K562 (cell line): ENCODE measurements at regions not wholly inside any gene's neighbourhood (a gene's known extent, or its start where the extent isn't known, plus 50 kb on each side); places are given as distances from the start of the nearest gene placed in this dataset.

Experiments used
- DNMT1 ChIP-seq: fragments of 450-650 bp; IDR thresholded peaks from 2 replicates; pipeline ENCODE4 v1.6.1; 2016; ENCODE audit warnings: antibody characterized with exemption, mild to moderate bottlenecking
- GTF2F1 ChIP-seq: IDR thresholded peaks from 2 replicates; pipeline ENCODE4 v1.6.1; 2011; ENCODE audit warnings: low read depth, low read length, improper control_type of control experiment
- HDGF ChIP-seq: fragments of 450-650 bp; IDR thresholded peaks from 2 replicates; pipeline ENCODE4 v1.6.1; 2016
- IFI16 ChIP-seq: fragments of 250-450 bp; sonication (Bioruptor Pico); IDR thresholded peaks from 2 replicates; pipeline ENCODE4 v2.1.2; 2022; ENCODE audit warnings: mild to moderate bottlenecking, inconsistent platforms
- IRF2 ChIP-seq: sonication (generic); formaldehyde crosslinking; IDR thresholded peaks from 2 replicates; pipeline ENCODE4 v1.8.1; 2022; ENCODE audit warnings: mild to moderate bottlenecking, missing genetic modification reagents
- MXI1 ChIP-seq: IDR thresholded peaks from 2 replicates; pipeline ENCODE4 v1.6.1; 2011; ENCODE audit warnings: low read depth, mild to moderate bottlenecking, improper control_type of control experiment, low read length
- RAD21 ChIP-seq, 2 experiments: fragments of 250-450 bp in 1 of 2; fragments of 450-650 bp in 1 of 2; sonication (Bioruptor Pico) in 1 of 2; formaldehyde crosslinking in 1 of 2; IDR thresholded peaks in 1 of 2; conservative IDR thresholded peaks in 1 of 2; 2 replicates each; pipeline versions ENCODE4 v1.4.0 to v1.8.0; 2020 to 2022; ENCODE audit warnings: mild to moderate bottlenecking in 2 of 2, moderate library complexity in 1 of 2
- RB1 ChIP-seq: fragments of 450-650 bp; IDR thresholded peaks from 2 replicates; pipeline ENCODE4 v1.6.1; 2017; ENCODE audit warnings: low read depth, mild to moderate bottlenecking
- TCF7L2 ChIP-seq: fragments of 150-350 bp; IDR thresholded peaks from 2 replicates; pipeline ENCODE4 v1.6.1; 2016; ENCODE audit warnings: low read depth, mild to moderate bottlenecking, low read length, moderate library complexity
- TEAD4 ChIP-seq, 2 experiments: sonication (generic) in 1 of 2; formaldehyde crosslinking in 1 of 2; IDR thresholded peaks; 2 replicates each; pipeline versions ENCODE4 v1.6.1 to v1.8.0; 2012 to 2022; ENCODE audit warnings: borderline replicate concordance in 1 of 2, inconsistent platforms in 1 of 2, low read length in 1 of 2, mild to moderate bottlenecking in 1 of 2, missing genetic modification reagents in 1 of 2
- TFAM ChIP-seq: fragments of 250-450 bp; sonication (Bioruptor Pico); conservative IDR thresholded peaks from 2 replicates; pipeline ENCODE4 v1.5.0; 2021; ENCODE audit warnings: mild to moderate bottlenecking, moderate library complexity
- XRCC3 ChIP-seq: fragments of 450-650 bp; IDR thresholded peaks from 2 replicates; pipeline ENCODE4 v1.6.1; 2017; ENCODE audit warnings: mild to moderate bottlenecking, moderate library complexity
- ZNF23 ChIP-seq: fragments of 250-450 bp; sonication (Bioruptor Pico); IDR thresholded peaks from 2 replicates; pipeline ENCODE4 v1.4.0; 2020; ENCODE audit warnings: mild to moderate bottlenecking
- ZNF589 ChIP-seq: fragments of 200-800 bp; sonication (Bioruptor generic); IDR thresholded peaks from 2 replicates; pipeline ENCODE4 v1.6.1; 2016; ENCODE audit warnings: low read depth, missing genetic modification characterization, missing compliant biosample characterization
- ZNF699 ChIP-seq: fragments of 250-450 bp; sonication (Bioruptor Pico); IDR thresholded peaks from 2 replicates; pipeline ENCODE4 v1.8.0; 2021; ENCODE audit warnings: mild to moderate bottlenecking, moderate library complexity; ENCODE audit not compliant: insufficient replicate concordance
- ZNF780A ChIP-seq: fragments of 250-450 bp; sonication (Bioruptor Pico); IDR thresholded peaks from 2 replicates; pipeline ENCODE4 v1.5.0; 2021; ENCODE audit warnings: mild to moderate bottlenecking
- TF ChIP-seq, protein P1 (sequence below): fragments of 250-450 bp; sonication (Bioruptor Pico); IDR thresholded peaks from 2 replicates; pipeline ENCODE4 v1.4.0; 2020; ENCODE audit warnings: mild to moderate bottlenecking
- TF ChIP-seq, protein P2 (sequence below): fragments of 250-450 bp; sonication (Bioruptor Pico); IDR thresholded peaks from 2 replicates; pipeline ENCODE4 v1.5.0; 2020; ENCODE audit warnings: mild to moderate bottlenecking
- TF ChIP-seq, protein P3 (sequence below): fragments of 250-450 bp; sonication (Bioruptor Pico); IDR thresholded peaks from 2 replicates; pipeline ENCODE4 v1.4.0; 2020

DNA sequence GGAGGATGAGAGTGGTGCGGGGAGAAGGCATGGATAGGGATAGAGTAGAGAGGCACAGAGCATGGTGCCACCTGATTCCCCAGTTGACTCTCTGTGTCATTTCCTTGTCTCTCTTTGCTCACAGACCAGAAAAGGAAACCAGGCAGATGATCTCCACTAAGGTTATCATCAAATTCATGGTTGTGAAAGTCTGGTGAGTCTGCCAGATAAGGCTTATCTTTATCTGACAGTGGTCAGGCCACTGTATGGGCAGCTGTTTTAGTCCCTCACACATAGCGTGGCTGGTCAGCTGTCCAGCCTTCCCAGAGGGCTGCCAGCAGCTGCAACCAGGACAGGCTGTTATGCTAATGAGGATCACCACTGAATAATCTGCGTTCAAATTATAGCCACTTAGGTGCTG lies 99.0 kb downstream of the ADRA2A start (continued):
- TF ChIP-seq, protein P1, sequence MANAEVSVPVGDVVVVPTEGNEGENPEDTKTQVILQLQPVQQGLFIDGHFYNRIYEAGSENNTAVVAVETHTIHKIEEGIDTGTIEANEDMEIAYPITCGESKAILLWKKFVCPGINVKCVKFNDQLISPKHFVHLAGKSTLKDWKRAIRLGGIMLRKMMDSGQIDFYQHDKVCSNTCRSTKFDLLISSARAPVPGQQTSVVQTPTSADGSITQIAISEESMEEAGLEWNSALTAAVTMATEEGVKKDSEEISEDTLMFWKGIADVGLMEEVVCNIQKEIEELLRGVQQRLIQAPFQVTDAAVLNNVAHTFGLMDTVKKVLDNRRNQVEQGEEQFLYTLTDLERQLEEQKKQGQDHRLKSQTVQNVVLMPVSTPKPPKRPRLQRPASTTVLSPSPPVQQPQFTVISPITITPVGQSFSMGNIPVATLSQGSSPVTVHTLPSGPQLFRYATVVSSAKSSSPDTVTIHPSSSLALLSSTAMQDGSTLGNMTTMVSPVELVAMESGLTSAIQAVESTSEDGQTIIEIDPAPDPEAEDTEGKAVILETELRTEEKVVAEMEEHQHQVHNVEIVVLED, result no peak
- TF ChIP-seq, protein P2, sequence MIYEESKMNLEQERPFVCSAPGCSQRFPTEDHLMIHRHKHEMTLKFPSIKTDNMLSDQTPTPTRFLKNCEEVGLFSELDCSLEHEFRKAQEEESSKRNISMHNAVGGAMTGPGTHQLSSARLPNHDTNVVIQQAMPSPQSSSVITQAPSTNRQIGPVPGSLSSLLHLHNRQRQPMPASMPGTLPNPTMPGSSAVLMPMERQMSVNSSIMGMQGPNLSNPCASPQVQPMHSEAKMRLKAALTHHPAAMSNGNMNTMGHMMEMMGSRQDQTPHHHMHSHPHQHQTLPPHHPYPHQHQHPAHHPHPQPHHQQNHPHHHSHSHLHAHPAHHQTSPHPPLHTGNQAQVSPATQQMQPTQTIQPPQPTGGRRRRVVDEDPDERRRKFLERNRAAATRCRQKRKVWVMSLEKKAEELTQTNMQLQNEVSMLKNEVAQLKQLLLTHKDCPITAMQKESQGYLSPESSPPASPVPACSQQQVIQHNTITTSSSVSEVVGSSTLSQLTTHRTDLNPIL (CRISPR knock-in tag), result no peak
- no peak for TF ChIP-seq ZNF23 (CRISPR knock-in tag)
- no peak for TF ChIP-seq ZNF780A
- 0 out of 4 replicates have a peak, but pooled peaks of 1 of the 2 experiments have one; percentile 8 for TF ChIP-seq RAD21 (CRISPR knock-in tag; conservative IDR thresholded peaks at IDR 0.05 in 1 of 2, IDR thresholded peaks at IDR 0.05 in 1 of 2)
- TF ChIP-seq GTF2F1, result no peak
- no peak for TF ChIP-seq HDGF
- TF ChIP-seq, protein P3, sequence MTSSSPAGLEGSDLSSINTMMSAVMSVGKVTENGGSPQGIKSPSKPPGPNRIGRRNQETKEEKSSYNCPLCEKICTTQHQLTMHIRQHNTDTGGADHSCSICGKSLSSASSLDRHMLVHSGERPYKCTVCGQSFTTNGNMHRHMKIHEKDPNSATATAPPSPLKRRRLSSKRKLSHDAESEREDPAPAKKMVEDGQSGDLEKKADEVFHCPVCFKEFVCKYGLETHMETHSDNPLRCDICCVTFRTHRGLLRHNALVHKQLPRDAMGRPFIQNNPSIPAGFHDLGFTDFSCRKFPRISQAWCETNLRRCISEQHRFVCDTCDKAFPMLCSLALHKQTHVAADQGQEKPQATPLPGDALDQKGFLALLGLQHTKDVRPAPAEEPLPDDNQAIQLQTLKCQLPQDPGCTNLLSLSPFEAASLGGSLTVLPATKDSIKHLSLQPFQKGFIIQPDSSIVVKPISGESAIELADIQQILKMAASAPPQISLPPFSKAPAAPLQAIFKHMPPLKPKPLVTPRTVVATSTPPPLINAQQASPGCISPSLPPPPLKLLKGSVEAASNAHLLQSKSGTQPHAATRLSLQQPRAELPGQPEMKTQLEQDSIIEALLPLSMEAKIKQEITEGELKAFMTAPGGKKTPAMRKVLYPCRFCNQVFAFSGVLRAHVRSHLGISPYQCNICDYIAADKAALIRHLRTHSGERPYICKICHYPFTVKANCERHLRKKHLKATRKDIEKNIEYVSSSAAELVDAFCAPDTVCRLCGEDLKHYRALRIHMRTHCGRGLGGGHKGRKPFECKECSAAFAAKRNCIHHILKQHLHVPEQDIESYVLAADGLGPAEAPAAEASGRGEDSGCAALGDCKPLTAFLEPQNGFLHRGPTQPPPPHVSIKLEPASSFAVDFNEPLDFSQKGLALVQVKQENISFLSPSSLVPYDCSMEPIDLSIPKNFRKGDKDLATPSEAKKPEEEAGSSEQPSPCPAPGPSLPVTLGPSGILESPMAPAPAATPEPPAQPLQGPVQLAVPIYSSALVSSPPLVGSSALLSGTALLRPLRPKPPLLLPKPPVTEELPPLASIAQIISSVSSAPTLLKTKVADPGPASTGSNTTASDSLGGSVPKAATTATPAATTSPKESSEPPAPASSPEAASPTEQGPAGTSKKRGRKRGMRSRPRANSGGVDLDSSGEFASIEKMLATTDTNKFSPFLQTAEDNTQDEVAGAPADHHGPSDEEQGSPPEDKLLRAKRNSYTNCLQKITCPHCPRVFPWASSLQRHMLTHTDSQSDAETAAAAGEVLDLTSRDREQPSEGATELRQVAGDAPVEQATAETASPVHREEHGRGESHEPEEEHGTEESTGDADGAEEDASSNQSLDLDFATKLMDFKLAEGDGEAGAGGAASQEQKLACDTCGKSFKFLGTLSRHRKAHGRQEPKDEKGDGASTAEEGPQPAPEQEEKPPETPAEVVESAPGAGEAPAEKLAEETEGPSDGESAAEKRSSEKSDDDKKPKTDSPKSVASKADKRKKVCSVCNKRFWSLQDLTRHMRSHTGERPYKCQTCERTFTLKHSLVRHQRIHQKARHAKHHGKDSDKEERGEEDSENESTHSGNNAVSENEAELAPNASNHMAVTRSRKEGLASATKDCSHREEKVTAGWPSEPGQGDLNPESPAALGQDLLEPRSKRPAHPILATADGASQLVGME, result no peak
- no peak for TF ChIP-seq MXI1
- no peak for TF ChIP-seq TFAM (CRISPR knock-in tag)
- TF ChIP-seq TEAD4 (IDR thresholded peaks at IDR 0.05; ENCODE audit: low read length), result peak; percentile 97
- TF ChIP-seq TEAD4 (CRISPR knock-in tag; IDR thresholded peaks at IDR 0.05; ENCODE audit: borderline replicate concordance), result no peak
- TF ChIP-seq RB1, result no peak
- no peak for TF ChIP-seq ZNF699
- TF ChIP-seq DNMT1, result no peak
- no peak for TF ChIP-seq XRCC3
- no peak for TF ChIP-seq TCF7L2
- TF ChIP-seq ZNF589 (CRISPR knock-in tag), result peak; percentile 99
- no peak for TF ChIP-seq IRF2 (CRISPR knock-in tag)
- no peak for TF ChIP-seq IFI16 (CRISPR knock-in tag)
